DMS53 treated with DMSO at 0.1 percent for 48 hours (cell line): ENCODE measurements at regions not wholly inside any gene's neighbourhood (a gene's known extent, or its start where the extent isn't known, plus 50 kb on each side); places are given as distances from the start of the nearest gene placed in this dataset.

Experiments used
- DNase-seq: peaks from one replicate; lab custom pipeline; 2025; ENCODE audit not compliant: unreplicated experiment; lab: John Stamatoyannopoulos, UW

DNA sequence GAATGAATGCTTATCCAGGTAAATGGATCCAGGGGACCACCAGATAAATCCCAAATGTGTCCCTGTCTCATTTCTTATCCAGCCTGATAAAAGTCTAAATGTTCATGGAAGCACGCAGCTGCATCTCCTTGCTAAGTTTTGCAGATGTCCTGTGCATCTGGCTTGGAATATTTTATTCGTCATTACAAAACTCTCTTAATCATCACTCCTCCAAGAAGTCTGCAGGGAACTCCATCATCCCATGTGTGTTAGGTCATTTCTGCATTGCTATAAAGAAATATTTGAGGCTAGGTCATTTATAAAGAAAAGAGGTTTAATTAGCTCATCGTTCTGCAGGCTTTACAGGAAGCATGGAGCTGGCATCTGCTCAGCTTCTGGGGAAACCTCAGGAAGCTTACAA, 297.2 kb downstream of the HS3ST1 start:
- DNase-seq = no peak

DNA sequence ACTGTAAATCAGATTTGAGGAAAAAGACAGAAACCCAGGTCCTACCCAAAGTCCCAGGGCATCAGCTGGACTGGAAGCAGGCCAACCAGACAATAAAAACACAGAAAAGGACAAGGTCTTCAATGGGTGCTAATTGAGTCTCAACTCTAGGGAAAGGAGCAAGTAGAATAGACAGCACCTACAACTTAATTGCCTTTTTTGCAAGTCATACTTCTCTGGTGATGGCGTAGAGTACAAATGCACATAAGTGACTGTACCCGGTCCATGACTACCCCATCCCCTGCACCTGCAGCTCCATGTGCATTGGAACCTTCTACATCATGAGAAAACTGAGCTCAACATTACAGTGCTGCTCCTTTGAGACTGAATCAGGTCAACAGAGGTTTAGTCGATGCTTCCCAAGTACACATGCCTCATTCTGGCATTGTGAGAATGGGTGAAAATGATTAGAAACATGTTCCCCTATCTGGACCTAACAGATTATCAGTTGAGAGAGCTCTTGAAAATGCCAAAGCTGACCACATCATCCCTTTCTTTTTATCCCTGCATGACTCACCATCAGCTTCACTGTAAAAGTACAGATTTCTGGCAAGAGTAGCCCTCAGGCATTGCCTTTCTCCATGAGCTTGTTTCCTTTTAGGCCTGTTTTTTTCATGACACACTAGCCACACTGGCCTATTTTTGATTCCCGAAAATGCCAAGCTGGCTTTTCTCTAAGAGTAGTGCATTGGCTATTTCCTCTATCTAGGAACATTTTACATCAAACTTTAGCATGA, 298.3 kb downstream of the HS3ST1 start:
- DNase-seq = peak; percentile 5

DNA sequence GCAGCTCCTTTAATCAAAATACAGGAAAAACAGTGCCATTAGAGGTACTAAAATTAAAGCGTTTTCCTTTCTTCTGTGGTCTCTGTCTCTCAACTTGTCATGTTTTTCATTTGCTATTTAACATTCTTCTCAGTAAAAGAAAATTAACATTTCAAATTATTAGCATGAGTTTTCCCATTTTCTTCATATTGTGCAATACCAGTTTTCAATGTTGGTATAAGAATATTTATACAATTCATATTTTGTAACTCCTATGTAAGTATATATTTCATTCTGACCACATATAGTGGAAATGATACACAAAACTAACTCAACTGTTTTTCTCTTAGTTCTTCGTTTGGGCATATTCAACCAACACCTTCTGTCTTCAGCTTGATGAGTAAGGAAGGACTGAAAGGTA, 308.3 kb downstream of the HS3ST1 start:
- DNase-seq = no peak

- no peak for DNase-seq
Measured at GRCh38 chr4:11119474-11119873, 309.2 kb downstream of the HS3ST1 start.

DNA sequence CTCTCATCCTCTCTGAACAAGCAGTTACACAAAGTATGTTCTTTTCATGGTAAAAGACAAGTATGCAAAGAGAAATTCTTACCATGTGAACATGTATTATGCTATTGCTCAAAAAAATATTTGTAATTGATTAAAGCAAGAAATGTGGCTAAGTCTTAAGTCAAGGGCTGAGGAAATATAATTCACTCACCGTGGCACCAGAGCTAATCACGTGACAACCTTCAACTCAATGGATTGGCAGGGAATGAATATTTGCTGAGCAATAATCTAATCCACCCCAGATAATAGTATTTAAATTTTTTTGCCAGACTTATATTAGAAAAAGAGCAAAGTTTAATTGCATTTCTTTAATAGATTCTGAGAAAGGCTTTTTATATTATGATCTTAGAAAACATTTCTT, 310.2 kb downstream of the HS3ST1 start:
- no peak for DNase-seq

GRCh38 chr4:11116940-11117339, 311.8 kb downstream of the HS3ST1 start:
- DNase-seq = no peak

DNA sequence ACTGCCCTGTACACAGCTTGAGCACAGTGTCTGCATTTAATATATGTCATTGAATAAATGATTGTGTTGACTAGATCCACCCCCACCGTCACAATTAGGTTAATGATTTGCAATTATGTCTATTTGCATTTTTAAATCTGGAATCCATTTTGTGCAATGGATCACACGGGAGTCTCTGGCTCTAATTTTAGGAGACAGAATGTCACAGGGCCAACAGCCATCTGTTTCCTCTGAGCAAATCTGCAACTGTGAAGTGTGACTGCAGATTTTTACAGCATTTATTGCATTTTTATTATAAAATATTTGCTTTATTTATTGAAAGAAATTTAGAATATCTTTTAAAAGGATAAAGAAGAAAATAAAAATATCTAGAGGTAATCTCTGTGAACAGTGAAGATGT, 316.8 kb downstream of the HS3ST1 start:
- DNase-seq = no peak

DNA sequence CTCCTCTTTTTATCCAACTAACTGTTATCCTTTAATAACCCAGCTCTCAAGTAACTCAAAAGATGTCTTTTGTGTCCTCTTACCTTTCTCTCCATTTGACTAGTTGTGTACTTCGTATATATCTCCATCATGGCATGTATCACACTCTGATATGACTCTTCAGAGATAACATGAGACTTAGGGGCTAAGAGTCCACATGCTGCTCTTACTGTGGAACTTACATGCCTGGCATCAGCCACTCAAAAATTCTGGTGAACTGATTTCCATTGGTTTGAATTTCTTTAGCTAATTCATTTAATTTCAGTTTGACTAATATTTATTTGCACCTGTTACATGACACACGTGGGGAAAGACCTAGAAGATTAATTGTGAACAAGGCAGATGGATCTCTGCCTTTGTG, 317.3 kb downstream of the HS3ST1 start:
- DNase-seq = no peak

DNA sequence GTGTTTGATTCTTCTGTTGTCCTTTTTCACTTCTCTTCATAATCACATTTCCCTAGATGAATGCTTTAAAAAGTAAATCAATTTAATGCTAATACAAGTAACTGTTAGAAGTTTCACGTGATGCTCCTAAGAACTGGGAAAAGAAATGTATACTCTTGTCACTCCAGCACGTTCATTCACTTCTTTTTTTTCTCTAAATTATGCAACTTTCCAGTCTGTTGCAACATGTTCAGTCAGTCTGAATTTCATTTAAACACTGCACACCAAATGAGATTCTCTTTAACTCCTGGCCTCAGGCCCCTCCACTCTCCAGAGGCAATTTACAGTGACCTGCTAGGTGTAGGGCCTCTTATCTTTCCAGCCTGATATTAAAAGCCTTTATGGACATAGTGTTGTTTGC, 321.9 kb downstream of the HS3ST1 start:
- DNase-seq = no peak

DNA sequence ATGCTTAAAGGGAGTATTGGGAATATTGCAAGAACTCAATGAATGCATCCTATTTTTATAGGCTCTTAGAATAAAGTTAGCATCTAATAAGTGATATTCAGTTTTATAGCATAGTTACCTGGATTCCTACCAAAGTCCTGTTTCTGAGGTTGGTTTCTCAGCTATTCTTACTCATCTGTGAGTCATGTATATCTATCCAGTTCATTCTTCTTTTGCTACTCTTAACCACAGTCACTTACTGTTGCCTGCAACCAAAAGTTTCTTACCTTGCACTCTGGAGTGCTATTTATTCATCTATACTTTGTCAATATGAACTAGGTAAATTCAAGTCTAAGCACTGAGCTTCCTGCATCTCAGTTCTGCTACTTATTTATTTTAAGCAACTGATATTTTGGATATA, 322.5 kb downstream of the HS3ST1 start:
- DNase-seq = no peak

DNA sequence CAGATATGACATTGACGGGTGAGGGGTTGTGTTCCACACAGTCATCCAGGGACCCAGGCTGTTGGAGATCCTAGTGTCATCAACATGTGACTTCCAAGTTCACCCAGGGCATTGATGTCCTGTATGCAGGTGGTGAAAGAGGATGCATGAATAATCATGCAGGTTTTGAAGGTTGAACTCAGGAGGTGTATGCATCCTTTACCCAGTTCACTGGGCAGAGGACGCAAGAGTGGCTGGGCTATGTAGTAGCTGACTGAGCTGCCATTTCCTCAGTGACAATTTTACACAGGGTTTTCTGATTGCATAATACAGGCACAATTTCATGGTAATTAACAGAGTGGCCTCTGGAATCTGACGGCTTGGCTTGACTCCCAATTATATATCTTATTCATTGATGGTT, 323.0 kb downstream of the HS3ST1 start:
- no peak for DNase-seq

DNA sequence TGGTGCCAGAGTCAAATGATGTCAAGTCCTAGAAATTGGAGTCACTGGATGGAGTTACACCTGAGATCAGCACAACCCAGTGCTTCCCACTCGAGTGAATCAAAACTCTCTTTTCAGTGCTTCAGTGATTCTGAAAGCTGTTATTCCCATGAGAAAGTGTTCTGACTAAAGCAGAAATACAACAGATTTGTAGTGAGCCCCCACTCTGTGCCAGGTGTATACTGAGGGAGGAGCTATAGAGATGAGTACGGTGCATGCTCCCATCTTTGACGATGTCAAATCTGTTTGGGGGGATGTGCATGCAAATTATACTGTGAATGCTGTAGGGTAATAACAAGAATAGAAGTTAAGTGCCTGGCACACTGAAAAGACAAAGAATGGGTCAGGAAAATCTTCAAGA, 330.2 kb downstream of the HS3ST1 start:
- no peak for DNase-seq

- DNase-seq = no peak
Measured at GRCh38 chr4:11097725-11098124, 331.0 kb downstream of the HS3ST1 start.

DNA sequence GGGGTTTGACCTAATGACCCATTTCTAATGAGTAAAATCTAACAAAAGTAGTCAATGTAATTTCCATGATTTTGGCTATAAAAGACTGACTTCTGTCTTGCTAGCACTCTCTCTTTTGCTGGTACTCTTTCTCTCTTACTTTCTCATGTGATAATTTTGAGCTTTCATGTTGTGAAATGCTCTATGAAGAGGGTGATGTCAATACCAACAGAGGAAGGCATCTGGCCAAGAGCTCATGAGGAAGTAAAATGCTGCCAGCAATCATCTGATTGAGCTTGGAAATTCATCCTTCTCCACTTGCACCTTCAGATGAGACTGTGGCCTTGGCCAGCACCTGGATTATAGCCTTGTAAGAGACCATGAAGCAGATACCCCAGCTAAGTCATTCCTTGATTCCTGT, 347.7 kb downstream of the HS3ST1 start:
- DNase-seq = no peak

DNA sequence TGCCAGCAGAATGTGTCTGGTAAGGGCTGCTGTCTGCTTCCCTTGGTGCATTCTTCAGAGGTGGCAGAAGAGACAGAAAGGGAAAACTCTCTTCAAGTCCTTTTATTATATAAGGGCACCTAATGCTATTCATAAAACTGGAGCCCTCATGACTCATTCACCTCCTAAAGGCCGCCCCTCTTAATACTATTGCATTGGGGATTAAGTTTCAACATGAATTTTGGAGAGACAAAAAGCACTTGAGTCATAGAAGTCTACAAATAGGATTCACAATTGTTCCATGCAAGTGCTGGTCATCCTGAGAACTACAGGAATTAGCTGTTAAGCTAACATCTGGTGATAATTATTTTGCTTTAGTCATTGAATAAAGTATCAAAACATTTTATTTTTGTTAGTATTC, 349.5 kb downstream of the HS3ST1 start:
- no peak for DNase-seq

GRCh38 chr4:11074581-11075241, 354.0 kb downstream of the HS3ST1 start:
- DNase-seq = no peak

GRCh38 chr4:11073621-11074051, 355.1 kb downstream of the HS3ST1 start:
- peak; percentile 30 for DNase-seq

DNA sequence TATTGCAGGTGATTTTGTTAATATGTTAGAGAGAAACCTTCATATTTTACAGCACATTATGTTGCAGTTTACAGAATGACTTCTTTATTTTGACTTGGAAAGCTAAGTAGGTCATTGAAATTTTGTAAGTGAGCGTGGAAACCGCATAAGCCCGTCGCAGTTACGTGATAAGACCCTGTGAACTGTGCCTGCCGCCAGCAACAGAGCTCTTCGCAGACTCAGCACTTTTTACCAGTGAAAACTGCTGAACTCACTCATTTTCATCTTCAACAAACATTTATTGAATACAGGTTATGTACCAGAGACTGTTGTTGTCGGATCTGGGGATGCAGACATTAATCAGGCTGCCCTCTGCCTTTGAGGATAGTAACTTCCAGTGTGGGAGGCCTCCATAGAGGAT, 355.7 kb downstream of the HS3ST1 start:
- DNase-seq = no peak

DNA sequence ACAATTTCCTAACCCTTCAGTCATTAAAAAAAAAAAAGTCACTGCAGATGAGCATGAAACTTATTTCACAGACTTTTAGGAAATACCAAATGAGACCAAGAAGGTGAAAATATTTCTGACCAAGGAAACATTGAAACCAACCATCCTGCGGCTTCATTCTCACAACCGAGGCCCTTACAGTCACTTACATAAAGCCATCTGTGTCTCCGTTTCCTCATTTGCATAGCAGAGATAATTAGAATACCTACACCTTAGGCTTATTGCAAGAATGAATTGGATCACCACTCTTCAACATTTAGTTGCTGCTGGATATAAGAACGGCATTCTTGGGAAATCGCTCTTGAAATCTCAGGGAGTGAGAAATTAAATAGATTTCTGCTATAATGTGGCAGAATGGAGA, 356.2 kb downstream of the HS3ST1 start:
- no peak for DNase-seq

DNA sequence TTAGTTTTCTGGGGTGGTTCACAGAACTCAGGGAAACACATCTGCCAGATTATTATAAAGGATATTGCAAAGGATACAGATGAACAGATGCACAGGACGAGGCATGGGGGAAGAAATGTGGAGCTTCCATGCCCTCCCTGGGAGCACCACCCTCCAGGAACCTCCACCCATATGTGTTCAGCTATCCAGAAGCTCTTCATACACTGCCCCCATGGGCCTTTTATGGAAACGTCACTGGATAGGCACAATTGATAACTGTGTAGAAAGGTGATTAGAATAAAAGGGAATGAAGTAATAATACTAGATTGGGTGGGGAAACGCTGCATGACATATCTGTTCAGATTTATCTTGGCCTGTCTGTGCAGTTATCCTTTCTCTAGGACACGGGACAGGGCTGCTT, 357.9 kb downstream of the HS3ST1 start:
- no peak for DNase-seq

GRCh38 chr4:11069581-11070211, 359.0 kb downstream of the HS3ST1 start:
- DNase-seq = no peak

- no peak for DNase-seq
Measured at GRCh38 chr4:11069083-11069482, 359.6 kb downstream of the HS3ST1 start.
